Neural cell (in vitro differentiated cells): ENCODE measurements at regions not wholly inside any gene's neighbourhood (a gene's known extent, or its start where the extent isn't known, plus 50 kb on each side); places are given as distances from the start of the nearest gene placed in this dataset.

ENCODE experiments used
- H2AFZ ChIP-seq: fragments of 200-600, 300-800 bp; sonication (generic), shearing (Covaris generic); 2 replicates; pipeline ENCODE4 v1.6.0; 2014; ENCODE audit warnings: low read depth, mild to moderate bottlenecking, antibody characterized with exemption, low read length, moderate library complexity
- H3F3A ChIP-seq: fragments of 200-600 bp; shearing (Covaris generic); 2 replicates; pipeline ENCODE4 v1.6.1; 2016; ENCODE audit warnings: mild to moderate bottlenecking, moderate library complexity, mixed read lengths, antibody characterized with exemption, low read length; ENCODE audit not compliant: insufficient read depth, poor library complexity, severe bottlenecking
- H3K27ac ChIP-seq: fragments of 200-600, 300-800 bp; sonication (generic), shearing (Covaris generic); 2 replicates; pipeline ENCODE4 v1.5.1; 2014; ENCODE audit warnings: mild to moderate bottlenecking, low read length, moderate library complexity
- H3K27me3 ChIP-seq: fragments of 300-800, 200-600 bp; sonication (generic), shearing (Covaris generic); 2 replicates; pipeline ENCODE4 v1.6.0; 2014; ENCODE audit warnings: mild to moderate bottlenecking, low read depth, low read length, moderate library complexity; ENCODE audit not compliant: insufficient read depth
- H3K36me3 ChIP-seq: fragments of 300-800, 200-600 bp; sonication (generic), shearing (Covaris generic); 2 replicates; pipeline ENCODE4 v1.5.1; 2014; ENCODE audit warnings: mild to moderate bottlenecking, antibody characterized with exemption, low read length, moderate library complexity; ENCODE audit not compliant: insufficient read depth
- H3K4me2 ChIP-seq: fragments of 300-800, 200-600 bp; sonication (generic), shearing (Covaris generic); 2 replicates; pipeline ENCODE4 v1.6.0; 2014; ENCODE audit warnings: mild to moderate bottlenecking, low read length
- H3K4me3 ChIP-seq: fragments of 300-800, 200-600 bp; sonication (generic), shearing (Covaris generic); 2 replicates; pipeline ENCODE4 v1.5.1; 2014; ENCODE audit warnings: mild to moderate bottlenecking, low read length, moderate library complexity
- H3K79me2 ChIP-seq: fragments of 200-600 bp; shearing (Covaris generic); replicated peaks from 2 replicates; pipeline ENCODE4 v1.6.0; 2014; ENCODE audit warnings: mild to moderate bottlenecking, low read length, moderate library complexity; ENCODE audit not compliant: insufficient read depth
- H3K9ac ChIP-seq: fragments of 300-800, 200-600 bp; sonication (generic), shearing (Covaris generic); 2 replicates; pipeline ENCODE4 v1.6.1; 2016; ENCODE audit warnings: mild to moderate bottlenecking, low read length, mixed read lengths
- H3K9me2 ChIP-seq: fragments of 200-600 bp; shearing (Covaris generic); 2 replicates; pipeline ENCODE4 v1.6.1; 2016; ENCODE audit warnings: mild to moderate bottlenecking, low read length, mixed read lengths; ENCODE audit not compliant: insufficient read depth
- H3K9me3 ChIP-seq: fragments of 200-600, 300-800 bp; sonication (generic), shearing (Covaris generic); 2 replicates; pipeline ENCODE4 v1.6.1; 2016; ENCODE audit warnings: mild to moderate bottlenecking, mixed run types, low read length, moderate library complexity, mixed read lengths
- H4K20me1 ChIP-seq: fragments of 200-600 bp; shearing (Covaris generic); 2 replicates; pipeline ENCODE4 v1.6.1; 2016; ENCODE audit warnings: mild to moderate bottlenecking, mixed run types; ENCODE audit not compliant: insufficient read depth
- CTCF ChIP-seq: fragments of 450-650 bp; IDR thresholded peaks from 2 replicates; pipeline ENCODE4 v1.5.1; 2014; ENCODE audit warnings: antibody characterized with exemption, mild to moderate bottlenecking, moderate library complexity; ENCODE audit not compliant: poor library complexity, severe bottlenecking
- EP300 ChIP-seq: fragments of 450-650 bp; conservative IDR thresholded peaks from 2 replicates; pipeline ENCODE4 v1.6.1; 2014; ENCODE audit warnings: antibody characterized with exemption, mild to moderate bottlenecking, moderate library complexity; ENCODE audit not compliant: poor library complexity, severe bottlenecking
- EZH2 ChIP-seq: fragments of 200-600, 300-800 bp; shearing (Covaris generic), sonication (generic); IDR thresholded peaks from 2 replicates; pipeline ENCODE4 v1.6.1; 2014; ENCODE audit warnings: antibody characterized with exemption, low read length, borderline replicate concordance, mild to moderate bottlenecking; ENCODE audit not compliant: insufficient read depth, poor library complexity, severe bottlenecking
- MXI1 ChIP-seq: fragments of 450-650 bp; conservative IDR thresholded peaks from 2 replicates; pipeline ENCODE4 v1.6.1; 2014; ENCODE audit warnings: antibody characterized with exemption, mild to moderate bottlenecking; ENCODE audit not compliant: poor library complexity, severe bottlenecking
- POLR2AphosphoS5 ChIP-seq: IDR thresholded peaks from 2 replicates; pipeline ENCODE4 v1.6.1; 2012
- RAD21 ChIP-seq: fragments of 450-650 bp; conservative IDR thresholded peaks from 2 replicates; pipeline ENCODE4 v1.6.1; 2014; ENCODE audit warnings: antibody characterized with exemption, mild to moderate bottlenecking, moderate library complexity
- REST ChIP-seq: IDR thresholded peaks from 2 replicates; pipeline ENCODE4 v1.6.1; 2012; ENCODE audit warnings: borderline replicate concordance
- SMC3 ChIP-seq: fragments of 450-650 bp; conservative IDR thresholded peaks from 2 replicates; pipeline ENCODE4 v1.6.1; 2014; ENCODE audit warnings: antibody characterized with exemption, mild to moderate bottlenecking, moderate library complexity; ENCODE audit not compliant: poor library complexity
- TAF1 ChIP-seq: IDR thresholded peaks from 2 replicates; pipeline ENCODE4 v1.6.1; 2012; ENCODE audit warnings: low read depth

GRCh38 chr5:28284788-28285187, 1246.4 kb upstream of the CDH9 start:
- Histone ChIP-seq H2AFZ (no peak overlapping the region), H3K9ac (no peak overlapping the region), H4K20me1 (no peaks in the 10 kb centered on the region), H3K9me3 (no peaks in the 10 kb centered on the region), H3K27ac (no peak overlapping the region), H3K9me2 (no peaks in the 10 kb centered on the region), H3K27me3 (no peaks in the 10 kb centered on the region), H3F3A (no peaks in the 10 kb centered on the region), H3K79me2 (no peaks in the 10 kb centered on the region), H3K4me2 (no peak overlapping the region), H3K4me3 (no peak overlapping the region), H3K36me3 (no peaks in the 10 kb centered on the region)
- no peak for TF ChIP-seq CTCF
- no peak for TF ChIP-seq REST
- no peak for TF ChIP-seq EP300
- TF ChIP-seq EZH2: no peak
- TF ChIP-seq POLR2AphosphoS5: no peak

GRCh38 chr5:28281351-28281750, 1243.0 kb upstream of the CDH9 start:
- Histone ChIP-seq H3K36me3 (no peaks in the 10 kb centered on the region), H3K27me3 (no peaks in the 10 kb centered on the region), H3K4me3 (no peak overlapping the region), H3F3A (no peaks in the 10 kb centered on the region), H2AFZ (no peak overlapping the region), H3K79me2 (no peaks in the 10 kb centered on the region), H3K27ac (no peak overlapping the region), H4K20me1 (no peaks in the 10 kb centered on the region), H3K9ac (no peak overlapping the region), H3K4me2 (no peak overlapping the region), H3K9me2 (no peaks in the 10 kb centered on the region), H3K9me3 (no peaks in the 10 kb centered on the region)
- no peak for TF ChIP-seq EZH2
- no peak for TF ChIP-seq TAF1
- no peak for TF ChIP-seq MXI1
- no peak for TF ChIP-seq CTCF
- TF ChIP-seq SMC3: no peak
- TF ChIP-seq EP300: no peak
- TF ChIP-seq RAD21: no peak
- TF ChIP-seq POLR2AphosphoS5: no peak
- TF ChIP-seq REST: no peak
